MV-4-11 (cell line): ENCODE measurements at regions not wholly inside any gene's neighbourhood (a gene's known extent, or its start where the extent isn't known, plus 50 kb on each side); places are given as distances from the start of the nearest gene placed in this dataset.

ENCODE experiments used
- DNase-seq: peaks from one replicate; lab custom pipeline; 2025; lab: John Stamatoyannopoulos, UW

DNA sequence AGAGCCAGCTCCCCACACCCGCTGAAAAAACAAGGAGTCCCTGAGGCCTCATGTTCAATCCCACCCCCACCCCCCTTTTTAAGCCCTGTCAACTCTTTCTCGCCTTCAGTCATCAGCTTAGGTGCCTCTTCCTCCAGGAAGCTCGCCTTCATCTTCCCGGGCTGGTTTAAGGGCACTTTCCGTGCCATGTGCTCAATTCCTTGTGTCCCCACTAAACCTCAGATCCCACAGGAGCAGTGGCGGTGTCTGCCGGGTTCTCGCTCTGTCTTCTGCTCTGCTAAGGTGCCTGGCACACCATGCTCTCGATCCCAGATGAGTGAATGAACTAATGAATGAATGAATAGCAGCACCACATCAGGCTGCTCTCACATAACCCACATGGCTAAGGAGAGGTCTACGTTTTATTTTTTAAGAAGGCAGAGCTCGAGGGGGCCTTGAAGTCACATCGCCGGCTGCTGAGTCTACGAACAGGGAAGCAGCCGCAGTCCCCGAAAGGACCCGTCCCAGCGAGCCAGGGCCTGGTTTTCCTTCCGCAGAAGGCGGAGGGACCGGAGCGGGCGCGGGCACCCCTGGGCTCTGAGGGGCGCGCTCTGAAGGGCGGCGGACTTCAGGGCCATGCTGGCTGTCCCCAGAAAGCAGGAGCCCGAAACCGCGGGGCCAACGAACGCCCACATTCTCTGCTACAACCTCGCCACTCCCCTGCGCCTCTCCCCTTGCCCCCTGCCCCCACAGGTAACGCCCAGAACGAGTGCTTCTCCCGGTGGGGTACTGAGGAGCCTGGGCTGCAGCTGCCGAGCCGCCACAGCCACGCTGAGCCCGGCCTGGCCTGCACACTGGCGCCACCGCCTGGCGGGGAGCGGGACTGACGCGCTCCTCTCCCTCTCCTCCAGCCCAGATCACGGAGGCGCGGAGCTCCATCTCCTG lies 73.4 kb upstream of the KCNMA1 start:
- DNase-seq, result peak; percentile 50

DNA sequence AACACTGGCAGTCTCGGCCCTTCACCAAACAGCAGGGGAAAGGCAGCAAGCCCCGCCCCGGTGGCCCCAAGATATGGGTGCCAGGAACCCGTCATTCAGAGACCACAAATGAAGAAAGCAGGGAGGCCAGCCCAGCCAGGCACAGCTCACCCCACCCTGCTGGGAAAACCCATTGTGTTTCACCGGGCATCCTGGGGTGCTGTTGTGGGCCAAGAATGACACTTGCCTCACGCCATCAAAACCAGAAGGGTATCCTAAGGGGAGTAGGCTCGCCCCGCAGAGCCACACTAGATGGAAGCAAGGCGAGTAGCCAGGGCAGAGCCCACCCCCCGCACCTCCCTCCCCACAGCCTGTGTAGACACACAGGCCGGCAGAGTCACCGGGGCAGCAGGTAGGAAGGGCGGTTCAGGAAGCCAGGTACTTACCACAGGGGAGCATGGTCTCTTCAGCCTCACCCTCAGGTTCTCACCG lies 72.5 kb upstream of the KCNMA1 start:
- no peak for DNase-seq

DNA sequence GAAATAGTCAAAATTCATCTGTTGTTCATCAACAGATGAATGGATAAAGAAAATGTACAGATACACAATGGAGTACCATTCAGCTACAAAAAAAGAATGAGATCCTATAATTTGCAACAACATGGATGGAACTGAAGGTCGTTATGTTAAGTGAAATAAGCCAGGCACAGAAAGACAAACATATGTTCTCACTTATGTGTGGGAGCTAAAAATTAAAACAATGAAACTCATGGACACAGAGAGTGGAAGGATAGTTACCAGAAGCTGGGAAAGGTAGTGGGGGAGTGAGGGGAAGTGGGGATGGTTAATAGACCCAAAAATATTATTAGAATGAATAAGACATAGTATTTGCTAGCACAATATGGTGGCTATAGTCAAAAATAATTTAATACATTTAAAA lies 70.0 kb upstream of the KCNMA1 start:
- DNase-seq, result no peak

DNA sequence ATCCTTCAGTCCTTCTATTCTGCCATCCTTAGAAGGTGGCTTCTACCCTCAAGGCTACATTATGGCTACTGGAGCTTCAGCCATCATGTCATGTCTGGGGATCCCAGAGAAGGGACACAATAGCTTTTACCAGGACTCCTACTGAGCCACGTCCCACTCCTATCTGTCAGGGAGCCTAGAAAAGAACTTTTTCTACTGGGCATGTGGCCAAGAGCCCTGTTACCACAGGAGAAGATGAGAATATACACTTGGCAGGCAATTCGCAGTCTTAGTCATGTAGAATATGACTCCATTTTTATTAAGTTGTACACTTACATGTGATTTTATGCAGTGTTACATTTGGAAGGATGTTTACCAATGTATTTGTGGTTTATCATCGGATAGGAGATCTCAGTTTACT lies 64.6 kb upstream of the KCNMA1 start:
- DNase-seq, result no peak

DNA sequence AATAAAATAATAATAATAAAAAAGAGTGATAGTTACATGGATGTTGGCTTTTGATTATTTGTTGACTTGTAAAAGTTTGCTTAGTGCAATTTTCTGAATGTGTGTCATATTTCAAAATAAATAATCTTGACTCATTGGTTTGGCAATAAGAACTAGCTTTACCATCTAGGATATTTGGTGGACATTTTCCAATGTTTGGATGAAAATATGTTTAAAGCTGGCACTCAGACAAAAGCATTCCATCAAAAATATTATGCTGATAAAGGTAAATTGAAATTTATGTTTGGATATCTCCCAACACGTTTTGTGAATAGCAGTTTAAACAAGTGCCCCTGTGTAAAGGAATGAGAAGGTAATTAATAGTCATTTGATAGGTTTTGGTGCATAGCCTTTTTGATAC lies 62.5 kb upstream of the KCNMA1 start:
- DNase-seq, result no peak

DNA sequence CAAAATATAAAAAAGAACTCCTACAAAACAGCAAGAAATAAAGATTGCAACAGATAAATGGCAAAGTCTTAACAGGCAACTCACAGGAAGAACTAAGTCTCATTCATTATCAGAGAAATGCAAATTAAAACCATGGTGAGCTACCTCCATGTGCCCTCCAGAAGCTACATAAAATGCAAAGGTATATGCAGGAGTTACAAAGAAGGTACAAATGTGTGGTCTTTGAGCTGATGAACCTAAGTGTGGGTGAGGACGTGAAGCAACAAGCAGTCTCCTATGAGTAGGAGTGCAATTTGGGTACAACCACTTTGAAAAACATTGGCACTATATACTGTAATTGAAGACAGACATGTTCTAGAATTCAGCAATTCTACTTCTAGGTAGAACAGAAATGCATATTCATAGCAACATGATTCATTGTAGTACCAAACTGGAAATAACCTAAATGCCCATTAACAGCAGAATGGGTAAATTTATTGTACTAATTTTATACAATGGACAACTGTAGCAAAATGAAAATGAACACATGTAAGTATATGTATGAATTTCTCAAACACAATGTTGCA lies 61.6 kb upstream of the KCNMA1 start:
- DNase-seq, result no peak

DNA sequence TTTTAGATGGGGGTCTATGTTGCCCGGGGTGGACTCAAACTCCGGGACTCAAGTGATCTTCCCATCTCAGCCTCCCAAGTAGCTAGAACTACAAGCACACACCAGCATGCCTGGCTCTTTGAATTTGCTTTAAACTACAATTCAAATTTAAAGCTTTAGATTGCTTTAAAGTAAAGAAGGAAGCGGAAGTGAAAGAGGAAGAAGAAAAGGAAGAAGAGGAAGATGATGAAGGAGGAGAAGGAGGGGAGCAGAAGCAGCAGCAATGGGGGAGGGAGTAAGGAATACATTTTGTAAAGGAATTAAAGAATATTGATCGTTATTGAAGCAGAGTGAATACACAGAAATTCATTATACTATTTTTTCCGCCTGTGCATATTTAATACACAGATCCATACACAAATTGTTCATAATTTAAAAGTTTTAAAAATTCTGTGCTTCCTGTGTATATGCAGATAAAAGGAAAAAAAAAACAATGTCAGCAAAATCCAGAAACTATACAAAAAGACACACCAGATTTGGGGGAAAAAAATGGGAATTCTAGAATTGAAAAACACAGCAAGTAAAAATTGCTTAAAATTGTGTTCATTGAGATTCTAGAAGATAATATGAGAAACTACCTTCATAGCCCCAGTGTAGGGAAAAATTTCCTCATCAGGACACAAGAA lies 60.8 kb upstream of the KCNMA1 start:
- DNase-seq, result peak; percentile 70

DNA sequence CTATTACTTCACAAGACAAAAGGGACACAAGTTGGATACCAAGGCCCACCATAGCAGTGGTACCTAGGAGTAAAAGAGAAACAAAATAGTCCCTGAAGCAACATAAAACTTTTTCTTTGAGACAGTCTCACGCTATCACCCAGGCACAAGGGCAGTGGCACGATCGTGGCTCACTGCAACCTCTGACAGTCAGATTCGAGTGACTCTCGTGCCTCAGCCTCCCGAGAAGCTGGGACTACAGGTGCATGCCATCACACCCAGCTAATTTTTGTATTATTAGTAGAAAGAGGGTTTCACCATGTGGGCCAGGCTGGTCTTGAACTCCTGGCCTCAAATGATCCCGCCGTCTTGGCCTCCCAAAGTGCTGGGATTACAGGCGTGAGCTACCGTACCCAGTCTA lies 59.0 kb upstream of the KCNMA1 start:
- DNase-seq, result no peak

DNA sequence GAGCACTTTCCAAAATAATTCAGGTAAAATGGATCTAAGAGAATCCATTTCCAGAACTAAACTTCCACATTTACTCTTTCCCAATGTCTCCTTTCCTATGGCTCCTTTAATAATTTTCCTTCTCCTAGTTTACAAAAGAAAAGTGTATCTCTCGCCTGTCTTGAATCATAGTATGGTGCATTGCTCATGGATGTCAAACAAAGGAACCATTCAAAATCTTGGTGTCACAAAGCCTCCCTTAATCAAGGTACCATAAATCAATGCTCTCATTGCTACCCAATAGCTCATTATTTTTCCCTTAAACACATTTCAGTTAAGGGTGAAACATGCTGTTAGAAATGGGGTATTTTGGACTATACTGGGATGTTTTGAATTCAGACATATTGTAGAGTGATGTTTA lies 57.6 kb upstream of the KCNMA1 start:
- DNase-seq, result no peak

DNA sequence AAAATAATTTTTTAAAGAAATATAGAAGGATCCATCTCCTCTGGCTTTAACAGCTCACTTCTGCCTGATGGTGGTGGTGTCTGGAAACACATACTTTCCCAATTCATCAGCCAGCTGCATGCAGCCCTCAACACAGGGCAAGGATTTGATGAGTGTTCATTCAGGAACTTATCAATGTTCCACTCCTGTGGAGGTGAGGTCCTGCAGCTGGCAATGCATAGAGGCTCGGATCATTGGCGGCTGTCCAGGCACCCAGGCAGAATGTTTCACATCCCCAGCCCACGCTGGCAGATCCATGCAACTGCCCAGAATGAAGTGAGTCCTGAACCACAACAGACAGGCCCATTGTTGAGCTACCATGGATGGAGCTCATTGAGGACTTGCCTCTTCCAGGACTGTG lies 55.2 kb upstream of the KCNMA1 start:
- DNase-seq, result no peak

DNA sequence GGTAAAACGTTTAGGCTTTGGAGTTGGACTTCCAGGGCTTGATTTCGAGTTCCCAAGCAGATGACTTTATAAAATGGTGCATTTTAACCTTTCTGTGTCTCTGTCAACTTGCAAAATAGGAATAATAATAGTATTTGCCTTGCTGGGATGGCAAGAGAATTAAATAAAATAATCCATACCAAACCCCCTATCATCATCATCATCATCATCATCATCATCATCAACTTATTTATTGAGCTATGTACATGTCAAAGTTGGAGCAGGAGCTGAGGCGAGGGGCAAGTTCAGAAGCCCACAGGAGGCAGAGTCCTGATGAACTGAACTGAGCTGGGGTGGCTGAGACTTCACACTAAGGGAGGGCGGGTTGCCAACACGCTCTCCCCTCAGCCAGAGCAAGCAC lies 51.7 kb upstream of the KCNMA1 start:
- DNase-seq, result no peak

DNA sequence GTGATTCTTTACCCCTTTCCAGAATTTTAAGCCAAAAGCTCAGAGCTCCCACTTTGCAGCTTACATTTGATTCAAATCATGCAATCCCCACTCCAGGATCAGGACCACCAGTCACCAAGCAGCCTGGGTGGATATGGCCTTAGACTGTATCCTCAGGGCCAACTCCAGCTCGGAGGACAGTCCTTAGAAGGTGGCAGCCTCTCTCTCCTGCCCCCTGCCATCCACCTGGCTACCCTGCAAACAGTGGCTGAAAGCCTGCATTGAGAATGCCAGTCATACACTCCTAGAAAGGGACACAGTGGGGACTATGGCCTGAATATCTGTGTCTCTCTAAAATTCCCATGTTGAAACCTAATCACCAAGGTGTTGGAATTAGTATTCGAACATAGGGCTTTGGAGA lies 50.0 kb upstream of the KCNMA1 start:
- no peak for DNase-seq
